Tibial nerve (tissue), 4 donors: ENCODE measurements at regions not wholly inside any gene's neighbourhood (a gene's known extent, or its start where the extent isn't known, plus 50 kb on each side); places are given as distances from the start of the nearest gene placed in this dataset.

Experiments used
- DNase-seq, 2 donors: peaks; one replicate each; pipeline ENCODE4 v3.0.0-alpha.2; 2019; ENCODE audit warnings: low spot score in 2 of 2
- H3K27ac ChIP-seq, 4 donors: fragments of 200-600 bp; sonication (generic) in 3 of 4; one replicate each; pipeline ENCODE4 v1.5.1; 2017 to 2019; ENCODE audit warnings: mild to moderate bottlenecking in 1 of 4
- H3K27me3 ChIP-seq, 2 donors: fragments of 200-600 bp; sonication (generic) in 1 of 2; one replicate each; pipeline versions ENCODE4 v1.5.1 to v1.6.0; 2017 to 2019
- H3K36me3 ChIP-seq, 3 donors: fragments of 200-600 bp; sonication (generic); one replicate each; pipeline ENCODE4 v1.5.1; 2018 to 2019
- H3K4me1 ChIP-seq, 4 donors: fragments of 200-600 bp; sonication (generic) in 3 of 4; one replicate each; pipeline ENCODE4 v1.5.1; 2017 to 2019
- H3K4me3 ChIP-seq, 4 donors: fragments of 200-600 bp; sonication (generic) in 3 of 4; one replicate each; pipeline ENCODE4 v1.5.1; 2017 to 2019; ENCODE audit warnings: mild to moderate bottlenecking in 1 of 4, moderate library complexity in 1 of 4
- H3K9me3 ChIP-seq, 4 donors: fragments of 200-600 bp; sonication (generic) in 3 of 4; one replicate each; pipeline ENCODE4 v1.5.1; 2017 to 2019
- CTCF ChIP-seq, 5 experiments: fragments of 200-600 bp in 3 of 5; fragments of 450-650 bp in 2 of 5; sonication (generic) in 3 of 5; IDR thresholded peaks; one replicate each; pipeline ENCODE4 v1.5.1; 2016 to 2019; ENCODE audit warnings: antibody characterized with exemption in 5 of 5, mild to moderate bottlenecking in 3 of 5, moderate library complexity in 2 of 5
- EP300 ChIP-seq, 2 donors: sonication (generic); formaldehyde crosslinking; IDR thresholded peaks; one replicate each; pipeline ENCODE4 v1.6.1; 2017; ENCODE audit warnings: antibody characterized with exemption in 2 of 2, mild to moderate bottlenecking in 1 of 2
- POLR2A ChIP-seq, 2 donors: fragments of 450-650 bp; IDR thresholded peaks; one replicate each; pipeline ENCODE4 v1.6.1; 2017; ENCODE audit warnings: antibody characterized with exemption in 2 of 2, mild to moderate bottlenecking in 2 of 2, moderate library complexity in 2 of 2
- WGBS, 2 donors: methylation state at CpG; one replicate each; pipeline ENCODE4 v1.1.5; 2018; 5-methylcytosine and 5-hydroxymethylcytosine counted together

DNA sequence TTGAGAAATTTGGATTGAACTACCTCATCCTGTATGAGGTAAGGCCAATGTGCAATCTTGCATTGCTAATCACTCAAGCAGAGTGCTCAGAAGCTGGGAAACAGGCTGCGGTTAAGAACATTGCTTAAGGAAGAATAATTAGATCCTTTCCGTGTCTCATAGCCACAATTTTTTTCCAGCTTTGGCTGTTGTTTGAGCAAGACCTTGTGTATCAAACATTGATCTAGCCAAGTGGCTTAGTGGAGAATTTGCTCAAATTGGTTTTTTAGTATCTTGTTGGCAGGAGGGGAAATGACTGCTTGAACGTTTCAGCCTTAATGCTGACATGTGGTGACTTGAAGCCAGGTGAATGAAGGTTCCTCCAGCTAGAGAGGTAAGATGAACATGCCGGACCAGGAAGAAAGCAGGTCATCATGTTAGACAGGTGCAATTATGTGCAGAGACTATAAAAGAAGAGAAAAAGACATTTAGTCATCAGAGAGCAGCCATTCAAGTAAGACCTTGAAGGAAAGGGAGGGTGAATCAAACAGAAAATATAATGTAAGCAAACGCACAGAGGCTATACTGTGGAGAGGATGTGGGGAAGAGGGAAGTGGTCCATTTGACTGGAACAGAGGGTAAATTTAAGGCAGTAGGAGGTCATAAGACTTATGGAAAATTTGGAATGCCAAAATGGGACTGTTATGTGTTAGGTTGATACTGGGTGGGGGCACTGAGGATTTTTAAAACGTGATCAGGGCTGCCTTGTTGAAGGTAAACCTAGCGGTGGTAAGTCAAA is 98.9 kb upstream of the CYP1B1 start:
- TF ChIP-seq CTCF (IDR thresholded peaks at IDR 0.05) = no peak
- TF ChIP-seq EP300 (IDR thresholded peaks at IDR 0.05) = peak in 1 of 2 donors; percentile 92
- 71% methylated on average over 7 of the region's 7 CpGs for WGBS, 2 donors
- H3K27ac ChIP-seq = peak overlapping the region in 2 of 4 donors; percentile 83 to 84
- H3K9me3 ChIP-seq = no peaks in the 10 kb centered on the region
- no peaks in the 10 kb centered on the region for H3K36me3 ChIP-seq
- no peak overlapping the region for H3K4me3 ChIP-seq
- no peaks in the 10 kb centered on the region for H3K27me3 ChIP-seq
- peaks cover 0 to 60% (median 10%) of the 10 kb centered on the region in 4 donors for H3K4me1 ChIP-seq
- DNase-seq = peak in 1 of 2 donors; percentile 61

DNA sequence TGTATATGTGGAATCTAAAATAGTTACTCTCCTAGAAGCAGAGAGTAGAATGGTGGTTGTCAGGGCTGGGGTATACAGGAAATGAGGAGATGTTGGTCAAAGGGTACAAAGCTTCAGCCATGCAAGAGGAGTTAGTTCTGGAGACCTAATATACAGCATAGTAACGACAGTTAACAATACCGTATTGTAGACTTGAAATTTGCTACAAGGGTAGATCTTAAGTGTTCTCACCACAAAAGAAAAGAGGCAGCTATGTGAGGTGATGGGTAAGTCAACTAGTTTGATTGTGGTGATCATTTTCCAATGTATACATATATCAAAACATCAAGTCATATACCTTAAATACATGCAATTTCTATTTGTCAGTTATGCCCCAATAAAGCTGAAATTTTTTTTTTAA is 98.2 kb upstream of the CYP1B1 start:
- Histone ChIP-seq H3K27ac (peak overlapping the region in 2 of 4 donors; percentile 52 to 83), H3K4me3 (no peak overlapping the region), H3K4me1 (peaks cover 0 to 58% (median 10%) of the 10 kb centered on the region in 4 donors), H3K27me3 (no peaks in the 10 kb centered on the region), H3K36me3 (no peaks in the 10 kb centered on the region), H3K9me3 (no peaks in the 10 kb centered on the region)
- DNase-seq = no peak
- TF ChIP-seq EP300 (IDR thresholded peaks at IDR 0.05) (no peak), POLR2A (IDR thresholded peaks at IDR 0.05) (no peak), CTCF (IDR thresholded peaks at IDR 0.05) (no peak)
- WGBS, 2 donors = 68 to 77% methylated on average over 2 of the region's 2 CpGs

DNA sequence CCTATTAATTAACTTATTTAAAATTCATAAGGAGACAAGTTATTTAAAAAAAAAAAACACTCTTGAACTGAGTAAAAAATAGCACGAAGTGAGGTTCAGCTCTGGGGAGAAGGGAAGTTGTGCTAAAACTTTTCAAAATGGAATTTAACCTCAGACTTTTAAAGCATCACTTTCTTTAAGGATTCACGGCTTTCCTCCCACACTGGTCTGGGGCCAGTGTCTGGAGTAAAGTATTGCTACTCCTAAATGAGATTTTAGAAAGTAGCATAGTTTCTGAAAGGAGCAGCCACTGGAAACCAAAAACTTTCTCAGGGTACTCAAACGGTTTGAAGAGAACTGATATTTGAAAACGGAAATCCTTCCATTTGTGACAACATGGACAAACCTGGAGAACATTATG is 97.7 kb upstream of the CYP1B1 start:
- TF ChIP-seq POLR2A (IDR thresholded peaks at IDR 0.05) (no peak), CTCF (IDR thresholded peaks at IDR 0.05) (no peak), EP300 (IDR thresholded peaks at IDR 0.05) (no peak)
- Histone ChIP-seq H3K27ac (peak overlapping the region in 2 of 4 donors; percentile 52 to 83), H3K27me3 (no peaks in the 10 kb centered on the region), H3K4me1 (peaks cover 0 to 58% (median 10%) of the 10 kb centered on the region in 4 donors), H3K36me3 (no peaks in the 10 kb centered on the region), H3K9me3 (no peaks in the 10 kb centered on the region), H3K4me3 (no peak overlapping the region)
- 51 to 55% methylated on average over 4 of the region's 4 CpGs for WGBS, 2 donors
- no peak for DNase-seq

- H3K9me3 ChIP-seq = no peaks in the 10 kb centered on the region
- 74 to 80% methylated on average over 1 of the region's 1 CpG for WGBS, 2 donors
- peak overlapping the region in 2 of 4 donors; percentile 53 to 76 for H3K27ac ChIP-seq
- TF ChIP-seq EP300 (IDR thresholded peaks at IDR 0.05) (peak in 1 of 2 donors; percentile 19), POLR2A (IDR thresholded peaks at IDR 0.05) (no peak), CTCF (IDR thresholded peaks at IDR 0.05) (no peak)
- no peak overlapping the region for H3K4me3 ChIP-seq
- no peaks in the 10 kb centered on the region for H3K27me3 ChIP-seq
- peaks cover 0 to 58% (median 1%) of the 10 kb centered on the region in 4 donors for H3K4me1 ChIP-seq
- no peaks in the 10 kb centered on the region for H3K36me3 ChIP-seq
- DNase-seq = no peak
Observed at GRCh38 chr2:38171208-38171855, 95.4 kb upstream of the CYP1B1 start.

DNA sequence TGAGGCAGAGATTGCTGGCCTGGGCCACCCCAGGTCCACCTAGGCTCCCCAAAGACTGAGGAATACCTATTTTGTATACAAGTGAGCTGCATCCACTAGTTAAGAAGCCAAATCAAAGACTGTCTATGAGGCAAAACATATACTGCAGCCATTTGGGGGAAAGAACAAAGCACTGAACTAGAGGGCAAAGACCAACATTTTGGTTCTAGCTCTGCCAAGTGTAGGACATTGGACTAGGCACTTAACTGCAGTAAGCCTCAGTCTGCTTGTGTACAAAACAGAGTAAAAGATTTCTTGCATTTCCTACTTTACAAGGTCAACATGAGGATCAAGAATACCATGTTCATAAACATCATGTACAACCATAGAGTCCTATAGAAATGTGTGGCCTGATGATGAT is 94.8 kb upstream of the CYP1B1 start:
- H3K27ac ChIP-seq = peak overlapping the region in 3 of 4 donors; percentile 23 to 76 (median 53)
- no peak overlapping the region for H3K4me3 ChIP-seq
- H3K9me3 ChIP-seq = no peaks in the 10 kb centered on the region
- DNase-seq = no peak
- H3K4me1 ChIP-seq = peaks cover 0 to 53% (median 0%) of the 10 kb centered on the region in 4 donors
- TF ChIP-seq POLR2A (IDR thresholded peaks at IDR 0.05) (no peak), EP300 (IDR thresholded peaks at IDR 0.05) (no peak), CTCF (IDR thresholded peaks at IDR 0.05) (no peak)
- no peaks in the 10 kb centered on the region for H3K27me3 ChIP-seq
- no peaks in the 10 kb centered on the region for H3K36me3 ChIP-seq
